HG03565 (cell line): ENCODE measurements at regions not wholly inside any gene's neighbourhood (a gene's known extent, or its start where the extent isn't known, plus 50 kb on each side); places are given as distances from the start of the nearest gene placed in this dataset.
A peak's percentile ranks its signal among the peaks of the same experiment; 100 is the strongest.
"Not testable (repeated sequence)": the region's sequence is repeated elsewhere in the genome, so short reads cannot be mapped to it uniquely, and the experiment has no call there.

Experiments used
- ATAC-seq: cut with Tn5 transposase; IDR thresholded peaks from one replicate; pipeline ENCODE4 v1.9.1; 2021; ENCODE audit warnings: mild to moderate bottlenecking, moderate library complexity; ENCODE audit not compliant: unreplicated experiment

GRCh38 chr6:120931520-120932180 is 402.6 kb downstream of the TBC1D32 start:
- ATAC-seq: not testable (repeated sequence)

- ATAC-seq: not testable (repeated sequence)
Measured at GRCh38 chr6:120930500-120930899, 403.8 kb downstream of the TBC1D32 start.

GRCh38 chr6:120924214-120924613 is 410.1 kb downstream of the TBC1D32 start:
- no peak for ATAC-seq

DNA sequence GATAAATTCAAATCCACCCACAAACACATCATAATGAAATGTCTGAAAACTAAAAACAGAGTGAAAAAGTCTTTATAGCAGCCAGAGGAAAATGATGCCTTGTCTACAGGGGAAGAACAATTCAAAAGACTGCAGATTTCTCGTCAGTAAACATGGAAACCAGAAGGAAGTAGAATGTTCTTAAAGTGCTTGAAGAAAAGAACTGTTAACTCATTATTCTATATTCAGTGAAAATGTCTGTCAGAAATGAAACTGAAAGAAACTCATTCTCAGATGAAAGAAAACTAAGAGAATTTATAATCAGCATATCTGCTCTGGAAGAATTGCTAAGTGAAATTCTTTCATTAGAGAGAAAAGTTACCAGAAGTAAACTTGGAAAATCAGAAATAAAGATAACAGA is 416.1 kb downstream of the TBC1D32 start:
- no peak for ATAC-seq

GRCh38 chr6:120916844-120917243 is 417.4 kb downstream of the TBC1D32 start:
- no peak for ATAC-seq

- ATAC-seq: no peak
Measured at GRCh38 chr6:120913486-120913885, 420.8 kb downstream of the TBC1D32 start.

GRCh38 chr6:120908767-120909166 is 425.5 kb downstream of the TBC1D32 start:
- ATAC-seq: no peak

- ATAC-seq: no peak
Measured at GRCh38 chr6:120903836-120904235, 430.4 kb downstream of the TBC1D32 start.

DNA sequence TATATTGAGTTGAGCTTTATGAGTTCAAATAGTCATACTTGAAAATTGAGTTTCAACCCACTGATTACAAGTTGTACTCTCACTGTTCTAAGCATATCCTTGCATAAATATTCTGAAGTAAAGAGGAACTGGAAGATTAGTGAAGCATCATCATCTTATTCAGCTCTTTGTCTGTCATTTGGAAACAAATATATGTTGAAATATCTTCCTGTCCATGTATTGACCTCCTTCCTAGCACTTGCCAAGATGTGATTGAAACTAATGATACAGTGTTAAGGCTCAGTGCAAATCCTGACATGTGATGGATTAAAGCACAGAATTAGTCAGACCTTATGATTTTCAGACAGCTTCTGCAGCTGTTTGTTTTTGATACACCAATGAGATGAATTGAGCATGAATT is 434.3 kb downstream of the TBC1D32 start:
- ATAC-seq: peak; percentile 56

- ATAC-seq: peak; percentile 46
Measured at GRCh38 chr6:120894077-120894476, 440.2 kb downstream of the TBC1D32 start.

DNA sequence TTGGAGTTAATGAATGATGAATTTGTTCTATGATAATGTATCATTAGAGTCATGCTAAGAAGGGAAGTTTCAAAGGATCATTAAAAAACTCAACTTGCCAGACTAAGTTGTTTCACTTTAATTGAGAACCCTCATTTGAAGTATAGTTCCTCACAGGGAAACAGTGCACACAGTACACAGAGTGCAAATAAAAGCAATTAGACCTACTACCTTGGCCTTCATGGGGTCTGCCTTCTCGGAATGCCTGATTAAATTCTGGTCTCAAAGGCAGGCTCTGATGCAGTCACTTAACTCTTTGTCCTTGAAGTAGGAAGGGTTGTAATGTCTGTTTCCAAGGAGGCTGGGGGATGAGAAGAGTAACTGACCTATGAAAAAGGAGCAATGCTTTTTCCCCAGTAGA is 457.3 kb downstream of the TBC1D32 start:
- ATAC-seq: no peak

DNA sequence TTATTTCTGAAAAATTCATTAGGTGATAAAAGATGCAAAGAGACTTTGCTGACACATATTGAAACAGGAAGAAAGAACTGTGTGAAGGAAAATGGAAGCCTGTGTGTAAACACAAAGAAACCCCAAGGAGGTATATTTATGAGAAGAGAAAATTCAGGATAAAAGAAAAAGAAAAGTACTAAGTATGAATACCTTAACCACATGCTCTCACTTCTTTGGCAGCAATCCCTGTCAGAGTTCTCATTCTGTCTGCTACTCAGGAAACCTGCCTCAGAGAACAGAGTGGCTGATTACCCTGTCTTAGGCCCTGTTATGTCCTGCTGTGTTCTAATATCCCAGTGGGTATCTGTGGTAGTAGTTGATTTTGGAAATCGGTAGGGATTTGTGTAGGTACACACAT is 457.9 kb downstream of the TBC1D32 start:
- peak; percentile 40 for ATAC-seq

- peak; percentile 45 for ATAC-seq
Measured at GRCh38 chr6:120875900-120876299, 458.4 kb downstream of the TBC1D32 start.

GRCh38 chr6:120874422-120874821 is 459.9 kb downstream of the TBC1D32 start:
- ATAC-seq: no peak

DNA sequence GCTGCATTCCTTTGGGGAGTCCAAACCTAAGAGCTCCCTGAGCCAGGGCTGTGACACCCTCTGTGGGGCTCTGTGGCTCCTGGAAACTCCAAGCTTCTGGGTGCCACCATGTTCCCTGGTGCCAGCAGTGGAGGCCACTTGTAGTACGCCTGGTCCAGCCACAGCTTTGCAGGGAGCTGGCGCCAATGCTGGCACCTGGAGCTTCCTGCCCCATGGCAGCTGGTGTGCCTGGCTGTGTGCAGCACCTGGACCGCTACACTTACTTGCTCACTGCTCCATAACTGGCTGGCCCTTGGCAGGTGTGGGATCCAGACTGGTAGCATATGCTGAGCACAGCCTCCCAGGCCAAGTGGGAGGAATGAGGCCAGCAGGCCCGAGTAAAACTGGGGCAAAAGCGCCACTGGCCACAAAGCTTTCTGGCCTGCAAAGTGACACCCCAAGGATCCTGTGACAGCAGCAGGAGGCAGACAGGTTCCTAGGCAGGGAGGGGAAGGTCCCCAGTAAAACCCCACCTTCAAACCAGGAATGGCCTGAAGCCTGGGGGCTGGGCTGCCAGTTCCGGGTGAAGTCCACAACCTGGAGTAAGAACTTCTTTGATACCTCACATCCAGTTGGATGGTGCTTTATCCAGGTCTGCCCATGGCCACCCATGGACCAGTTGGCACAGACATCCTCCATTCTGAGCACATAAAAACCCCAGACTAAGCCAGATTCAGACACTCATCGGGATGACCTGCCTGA is 461.0 kb downstream of the TBC1D32 start:
- ATAC-seq: no peak

DNA sequence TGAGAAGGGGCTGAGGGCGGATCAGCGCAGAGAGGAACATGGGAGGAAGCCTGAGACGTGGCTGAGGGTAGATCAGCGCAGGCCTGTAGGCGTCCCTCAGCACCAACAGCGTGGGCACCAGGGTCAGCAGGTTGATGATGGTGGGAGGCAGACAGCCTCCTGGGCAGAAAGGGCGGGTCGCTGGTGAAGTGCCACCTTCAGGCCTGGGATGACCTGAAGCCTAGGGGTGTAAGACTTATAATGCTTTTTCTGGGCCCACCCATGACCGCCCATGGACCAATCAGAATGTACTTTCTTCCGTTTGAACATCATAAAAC is 462.1 kb downstream of the TBC1D32 start:
- no peak for ATAC-seq

DNA sequence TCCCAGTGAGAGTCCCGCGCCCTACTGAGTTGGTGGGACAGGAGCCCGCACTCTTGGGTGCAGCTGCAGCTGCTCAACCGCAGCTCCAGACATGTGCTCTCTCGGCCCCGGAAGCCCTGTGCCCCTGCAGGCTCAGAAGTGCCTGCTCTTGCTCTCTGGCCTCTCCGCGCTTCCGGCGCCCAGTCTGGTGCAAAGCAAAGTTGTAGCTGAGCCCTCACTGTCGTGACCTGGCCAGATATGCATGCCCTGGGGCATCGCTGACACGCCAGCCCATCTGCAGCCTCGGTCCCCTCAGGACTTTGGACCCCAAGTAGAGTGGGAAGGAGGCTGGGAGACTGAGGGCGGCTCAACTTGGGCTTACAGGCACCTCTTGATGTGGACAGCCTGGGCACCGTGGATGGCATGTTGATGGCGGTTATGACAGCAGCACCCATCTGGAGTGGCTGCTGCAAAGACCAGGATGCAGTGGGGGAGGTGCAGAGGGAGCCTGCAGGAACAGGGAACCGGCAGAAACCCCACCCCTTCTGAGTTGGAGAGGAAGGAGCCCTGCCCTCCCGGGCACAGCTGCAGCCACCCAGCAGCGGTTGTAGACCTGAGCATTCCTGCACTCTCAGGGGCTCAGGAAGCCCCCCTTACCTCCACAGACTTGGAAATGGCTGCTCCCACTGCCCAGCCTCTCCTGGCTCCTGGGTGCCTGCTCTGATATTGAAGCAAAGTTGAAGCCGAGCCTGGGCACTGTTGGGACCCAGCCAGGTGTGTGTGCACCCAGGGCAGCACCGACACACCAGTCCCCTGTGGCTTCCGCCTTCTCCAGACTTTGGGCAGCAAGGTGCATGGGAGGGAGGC is 462.6 kb downstream of the TBC1D32 start:
- ATAC-seq: no peak

DNA sequence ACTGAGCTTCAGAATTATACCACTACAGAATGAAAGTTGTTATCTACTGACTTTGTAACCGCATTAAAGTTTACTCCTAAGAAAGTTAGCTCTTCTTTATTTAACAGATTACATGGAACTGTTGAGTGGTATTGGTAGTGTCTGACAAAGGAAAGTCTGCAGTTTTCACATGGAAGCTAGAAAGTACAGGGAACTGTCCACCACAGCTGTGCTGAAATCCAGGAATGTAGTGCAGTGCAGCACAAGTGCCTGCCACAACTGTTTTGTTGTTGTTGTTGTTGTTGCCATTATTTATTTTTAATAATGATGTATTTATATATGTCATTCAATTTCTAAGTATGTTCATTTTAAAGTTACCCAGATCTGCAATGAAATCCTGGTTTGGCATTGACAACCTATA is 464.9 kb downstream of the TBC1D32 start:
- ATAC-seq: no peak

GRCh38 chr6:120857422-120857821 is 476.9 kb downstream of the TBC1D32 start:
- no peak for ATAC-seq

- no peak for ATAC-seq
Measured at GRCh38 chr6:120854583-120854982, 479.7 kb downstream of the TBC1D32 start.

DNA sequence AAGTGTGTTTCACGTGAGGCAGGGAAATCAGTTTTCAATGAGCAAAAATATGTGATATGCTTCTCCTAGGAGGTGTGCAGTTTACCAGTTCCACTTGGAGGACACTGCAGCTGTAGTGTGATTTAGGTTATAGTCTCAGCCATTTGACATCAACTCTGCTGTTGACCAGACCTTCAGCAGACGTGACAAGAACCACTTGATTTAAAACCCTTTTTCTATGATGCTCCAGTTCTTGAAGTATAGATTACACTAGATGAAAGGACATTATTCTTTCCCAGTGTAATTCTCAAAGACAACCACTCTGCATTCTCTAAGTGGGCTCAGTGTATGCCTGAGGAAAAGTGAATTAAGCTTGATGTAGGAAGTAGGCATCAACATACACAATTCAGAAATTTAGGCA is 480.8 kb downstream of the TBC1D32 start:
- ATAC-seq: no peak
